H9 (cell line): ENCODE measurements at regions not wholly inside any gene's neighbourhood (a gene's known extent, or its start where the extent isn't known, plus 50 kb on each side); places are given as distances from the start of the nearest gene placed in this dataset.

Experiments
- DNase-seq: peaks from one replicate; pipeline ENCODE4 v3.0.0-alpha.2; 2017
- H2AFZ ChIP-seq: one replicate; pipeline ENCODE4 v1.6.1; 2013; ENCODE audit warnings: mild to moderate bottlenecking, low read length, control low read depth, moderate library complexity
- H2AK5ac ChIP-seq: 2 replicates; pipeline ENCODE4 v1.6.1; 2013; ENCODE audit warnings: low read length, control low read depth, mixed read lengths; ENCODE audit not compliant: insufficient read length
- H2BK120ac ChIP-seq: one replicate; pipeline ENCODE4 v1.6.1; 2013; ENCODE audit warnings: low read depth, mild to moderate bottlenecking, low read length, control low read depth, inconsistent platforms; ENCODE audit not compliant: poor library complexity, severe bottlenecking
- H2BK12ac ChIP-seq: 2 replicates; pipeline ENCODE4 v1.6.1; 2013; ENCODE audit warnings: low read length, control low read depth, mixed read lengths, low read depth; ENCODE audit not compliant: insufficient read length
- H2BK15ac ChIP-seq: 2 replicates; pipeline ENCODE4 v1.6.1; 2013; ENCODE audit warnings: low read depth, low read length, control low read depth
- H2BK20ac ChIP-seq: one replicate; pipeline ENCODE4 v1.6.1; 2013; ENCODE audit warnings: low read depth, mild to moderate bottlenecking, low read length, control low read depth, inconsistent platforms; ENCODE audit not compliant: poor library complexity, severe bottlenecking
- H2BK5ac ChIP-seq: 2 replicates; pipeline ENCODE4 v1.6.1; 2013; ENCODE audit warnings: low read length, control low read depth, mixed read lengths; ENCODE audit not compliant: insufficient read length
- H3K14ac ChIP-seq: 2 replicates; pipeline ENCODE4 v1.6.1; 2013; ENCODE audit warnings: low read length, control low read depth; ENCODE audit not compliant: insufficient read depth
- H3K18ac ChIP-seq: 2 replicates; pipeline ENCODE4 v1.6.1; 2013; ENCODE audit warnings: low read depth, mild to moderate bottlenecking, mixed read lengths, low read length, control low read depth; ENCODE audit not compliant: insufficient read length
- H3K23ac ChIP-seq: 2 replicates; pipeline ENCODE4 v1.6.1; 2013; ENCODE audit warnings: low read length, control low read depth, mixed read lengths, low read depth; ENCODE audit not compliant: insufficient read length
- H3K23me2 ChIP-seq: 2 replicates; pipeline ENCODE4 v1.6.1; 2013; ENCODE audit warnings: low read depth, mild to moderate bottlenecking, mixed read lengths, low read length, control low read depth; ENCODE audit not compliant: insufficient read length, poor library complexity, severe bottlenecking
- H3K27ac ChIP-seq: 2 replicates; pipeline ENCODE4 v1.5.1; 2013; ENCODE audit warnings: low read length, control low read depth, mixed read lengths, low read depth; ENCODE audit not compliant: insufficient read length
- H3K27me3 ChIP-seq: 2 replicates; pipeline ENCODE4 v1.6.1; 2013; ENCODE audit warnings: low read length, control low read depth, inconsistent platforms; ENCODE audit not compliant: insufficient read depth
- H3K4ac ChIP-seq: 2 replicates; pipeline ENCODE4 v1.6.1; 2013; ENCODE audit warnings: low read depth, mild to moderate bottlenecking, control low read depth, inconsistent platforms, low read length, moderate library complexity
- H3K4me1 ChIP-seq: 2 replicates; pipeline ENCODE4 v1.6.1; 2013; ENCODE audit warnings: low read length, control low read depth, inconsistent platforms; ENCODE audit not compliant: insufficient read depth
- H3K4me2 ChIP-seq: 2 replicates; pipeline ENCODE4 v1.6.1; 2013; ENCODE audit warnings: low read length, control low read depth, mixed read lengths; ENCODE audit not compliant: insufficient read length, insufficient read depth
- H3K56ac ChIP-seq: 2 replicates; pipeline ENCODE4 v1.6.1; 2013; ENCODE audit warnings: low read depth, mild to moderate bottlenecking, mixed read lengths, low read length, control low read depth; ENCODE audit not compliant: insufficient read length
- H3K79me1 ChIP-seq: 2 replicates; pipeline ENCODE4 v1.6.1; 2013; ENCODE audit warnings: low read depth, mild to moderate bottlenecking, moderate library complexity, low read length, control low read depth, inconsistent platforms; ENCODE audit not compliant: insufficient read depth, poor library complexity, severe bottlenecking
- H3K79me2 ChIP-seq: 2 replicates; pipeline ENCODE4 v1.6.1; 2013; ENCODE audit warnings: low read length, control low read depth, inconsistent platforms; ENCODE audit not compliant: insufficient read depth
- H3K9ac ChIP-seq: 2 replicates; pipeline ENCODE4 v1.6.1; 2013; ENCODE audit warnings: low read length, control low read depth, mixed read lengths; ENCODE audit not compliant: insufficient read length; ENCODE audit errors: extremely low read depth
- H3K9me3 ChIP-seq: one replicate; pipeline ENCODE4 v1.6.1; 2013; ENCODE audit warnings: low read depth, low read length, inconsistent platforms; ENCODE audit not compliant: control insufficient read depth
- H3T11ph ChIP-seq: one replicate; pipeline ENCODE4 v1.6.1; 2013; ENCODE audit warnings: mild to moderate bottlenecking, low read length, control low read depth, inconsistent platforms
- H4K20me1 ChIP-seq: one replicate; pipeline ENCODE4 v1.6.1; 2013; ENCODE audit not compliant: control insufficient read depth, insufficient read length, insufficient read depth
- H4K5ac ChIP-seq: 2 replicates; pipeline ENCODE4 v1.6.1; 2013; ENCODE audit warnings: low read depth, mild to moderate bottlenecking, mixed read lengths, low read length, control low read depth; ENCODE audit not compliant: insufficient read length
- H4K8ac ChIP-seq: replicated peaks from 2 replicates; pipeline ENCODE4 v1.6.1; 2013; ENCODE audit warnings: low read length, control low read depth, mixed read lengths, low read depth; ENCODE audit not compliant: insufficient read length
- H4K91ac ChIP-seq: 2 replicates; pipeline ENCODE4 v1.6.1; 2013; ENCODE audit warnings: low read depth, mild to moderate bottlenecking, moderate library complexity, mixed read lengths, low read length, control low read depth; ENCODE audit not compliant: insufficient read length
- H3K27ac Mint-ChIP-seq, 3 experiments: 2 replicates in 2 of 3; 3 replicates in 1 of 3; pipeline ENCODE4 v1.8.0; 2020 to 2021; ENCODE audit warnings: mixed read lengths in 3 of 3, mild to moderate bottlenecking in 1 of 3, moderate library complexity in 1 of 3
- H3K27me3 Mint-ChIP-seq: 2 replicates; pipeline ENCODE4 v1.8.0; 2021; ENCODE audit warnings: low read depth, mild to moderate bottlenecking, moderate library complexity, mixed read lengths
- H3K36me3 Mint-ChIP-seq, 3 experiments: 2 replicates in 2 of 3; 3 replicates in 1 of 3; pipeline ENCODE4 v1.8.0; 2020 to 2021; ENCODE audit warnings: low read depth in 3 of 3, mixed read lengths in 3 of 3; ENCODE audit not compliant: insufficient read depth in 1 of 3
- H3K4me1 Mint-ChIP-seq, 2 experiments: 2 replicates each; pipeline ENCODE4 v1.8.0; 2020; ENCODE audit warnings: mixed read lengths in 2 of 2
- H3K4me3 Mint-ChIP-seq, 2 experiments: 2 replicates in 1 of 2; 3 replicates in 1 of 2; pipeline ENCODE4 v1.8.0; 2020 to 2021; ENCODE audit warnings: mild to moderate bottlenecking in 2 of 2, mixed read lengths in 2 of 2, moderate library complexity in 1 of 2
- H3K9me3 Mint-ChIP-seq, 2 experiments: 2 replicates in 1 of 2; 3 replicates in 1 of 2; pipeline ENCODE4 v1.8.0; 2020; ENCODE audit warnings: mild to moderate bottlenecking in 2 of 2, mixed read lengths in 2 of 2, moderate library complexity in 1 of 2
- WGBS: extraction: QIAGEN DNeasy Blood & Tissue Kit; methylation state at CpG from one replicate; pipeline ENCODE4 v1.1.7; 2013; ENCODE audit warnings: missing lambda C conversion rate, low lambda C conversion rate, mixed read lengths; ENCODE audit not compliant: insufficient read length; ENCODE audit errors: extremely low coverage; 5-methylcytosine and 5-hydroxymethylcytosine counted together
- TF ChIP-seq, protein P1 (sequence below): fragments of 200-600 bp; sonication (generic); conservative IDR thresholded peaks from 3 replicates; pipeline ENCODE4 v1.8.0; 2021; ENCODE audit warnings: antibody characterized with exemption, mild to moderate bottlenecking

DNA sequence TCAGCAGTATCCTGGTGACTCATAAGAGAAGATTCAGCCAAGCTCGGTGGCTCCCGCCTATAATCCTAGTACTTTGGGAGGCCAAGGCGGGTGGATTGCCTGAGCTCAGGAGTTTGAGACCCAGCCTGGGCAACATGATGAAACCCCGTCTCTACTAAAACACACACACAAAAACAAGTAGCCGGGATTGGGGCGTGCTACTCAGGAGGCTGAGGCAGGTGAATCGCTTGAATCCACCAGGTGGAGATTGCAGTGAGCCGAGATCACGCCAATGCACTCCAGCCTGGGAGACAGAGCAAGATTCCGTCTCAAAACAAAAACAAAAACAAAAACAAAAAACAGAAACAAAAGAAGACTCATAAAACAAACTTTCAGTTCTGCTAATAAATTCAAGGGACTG, 551.1 kb upstream of the POT1 start:
- Histone ChIP-seq H3K79me2 (no peaks in the 10 kb centered on the region), H3K9ac (no peak overlapping the region), H3K23me2 (no peaks in the 10 kb centered on the region), H3K23ac (no peak overlapping the region), H4K91ac (no peak overlapping the region), H3K4me1 (no peaks in the 10 kb centered on the region), H3K9me3 (no peaks in the 10 kb centered on the region), H4K8ac (no peak overlapping the region), H4K5ac (no peak overlapping the region), H3K79me1 (no peaks in the 10 kb centered on the region), H3K4ac (no peak overlapping the region), H2BK20ac (no peak overlapping the region), H3K14ac (no peak overlapping the region), H3K27me3 (no peaks in the 10 kb centered on the region), H2BK120ac (no peak overlapping the region), H3K56ac (no peak overlapping the region), H2AFZ (no peak overlapping the region), H4K20me1 (no peaks in the 10 kb centered on the region), H2BK12ac (no peak overlapping the region), H2AK5ac (no peak overlapping the region), H2BK15ac (no peak overlapping the region), H3K4me2 (no peak overlapping the region), H3K18ac (no peak overlapping the region), H3T11ph (no peak overlapping the region), H2BK5ac (no peak overlapping the region), H3K27ac (no peak overlapping the region)
- H3K4me3 Mint-ChIP-seq: no peak overlapping the region
- no CpG with 5 or more reads among the region's 10 CpGs for whole genome bisulfite sequencing
- H3K4me1 Mint-ChIP-seq: no peaks in the 10 kb centered on the region
- H3K27ac Mint-ChIP-seq: peak overlapping the region in 1 of 3 experiments; percentile 18; a peak in 1 of 7 replicates
- no peaks in the 10 kb centered on the region for H3K36me3 Mint-ChIP-seq
- H3K9me3 Mint-ChIP-seq: no peaks in the 10 kb centered on the region
- TF ChIP-seq, protein P1, sequence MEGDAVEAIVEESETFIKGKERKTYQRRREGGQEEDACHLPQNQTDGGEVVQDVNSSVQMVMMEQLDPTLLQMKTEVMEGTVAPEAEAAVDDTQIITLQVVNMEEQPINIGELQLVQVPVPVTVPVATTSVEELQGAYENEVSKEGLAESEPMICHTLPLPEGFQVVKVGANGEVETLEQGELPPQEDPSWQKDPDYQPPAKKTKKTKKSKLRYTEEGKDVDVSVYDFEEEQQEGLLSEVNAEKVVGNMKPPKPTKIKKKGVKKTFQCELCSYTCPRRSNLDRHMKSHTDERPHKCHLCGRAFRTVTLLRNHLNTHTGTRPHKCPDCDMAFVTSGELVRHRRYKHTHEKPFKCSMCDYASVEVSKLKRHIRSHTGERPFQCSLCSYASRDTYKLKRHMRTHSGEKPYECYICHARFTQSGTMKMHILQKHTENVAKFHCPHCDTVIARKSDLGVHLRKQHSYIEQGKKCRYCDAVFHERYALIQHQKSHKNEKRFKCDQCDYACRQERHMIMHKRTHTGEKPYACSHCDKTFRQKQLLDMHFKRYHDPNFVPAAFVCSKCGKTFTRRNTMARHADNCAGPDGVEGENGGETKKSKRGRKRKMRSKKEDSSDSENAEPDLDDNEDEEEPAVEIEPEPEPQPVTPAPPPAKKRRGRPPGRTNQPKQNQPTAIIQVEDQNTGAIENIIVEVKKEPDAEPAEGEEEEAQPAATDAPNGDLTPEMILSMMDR: no peak; the same call in 2 of the 3 replicates
- peak; percentile 61 for DNase-seq
- no peaks in the 10 kb centered on the region for H3K27me3 Mint-ChIP-seq
